HEK293 (cell line): ENCODE measurements at regions not wholly inside any gene's neighbourhood (a gene's known extent, or its start where the extent isn't known, plus 50 kb on each side); places are given as distances from the start of the nearest gene placed in this dataset.

ENCODE experiments used
- CTCF ChIA-PET: fragments of 350-600 bp; formaldehyde crosslinking; extraction: SDS; loops from one replicate; lab custom pipeline; 2021; ENCODE audit warnings: antibody characterized with exemption; lab: Yijun Ruan, JAX
- POLR2A ChIA-PET: fragments of 300-600 bp; formaldehyde crosslinking; extraction: SDS; loops from one replicate; lab custom pipeline; 2020; ENCODE audit warnings: antibody characterized with exemption, inconsistent platforms; lab: Yijun Ruan, JAX
- H3K27ac ChIP-seq: fragments of 200-500 bp; sonication (Bioruptor generic); 2 replicates; pipeline ENCODE4 v1.5.1; 2014; ENCODE audit warnings: low read depth, low read length, control low read depth, inconsistent platforms; ENCODE audit errors: extremely low read depth
- H3K36me3 ChIP-seq, 2 experiments: fragments of 200-500 bp in 1 of 2; sonication (Bioruptor generic) in 1 of 2; 1 replicate in 1 of 2; 2 replicates in 1 of 2; pipeline ENCODE4 v1.5.1; 2014 to 2017; ENCODE audit warnings: inconsistent platforms in 2 of 2, low read length in 2 of 2; ENCODE audit not compliant: control insufficient read depth in 2 of 2, insufficient read depth in 1 of 2
- H3K4me1 ChIP-seq: fragments of 200-500 bp; sonication (Bioruptor generic); 2 replicates; pipeline ENCODE4 v1.5.1; 2014; ENCODE audit warnings: mild to moderate bottlenecking, low read length, inconsistent platforms; ENCODE audit not compliant: control insufficient read depth, insufficient read depth
- H3K4me3 ChIP-seq: 2 replicates; pipeline ENCODE4 v1.5.1; 2011; ENCODE audit warnings: low read depth, mild to moderate bottlenecking, control low read depth, low read length, moderate library complexity
- H3K9me3 ChIP-seq: fragments of 200-500 bp; sonication (Bioruptor generic); 2 replicates; pipeline ENCODE4 v1.5.1; 2014; ENCODE audit warnings: low read depth, low read length, inconsistent platforms; ENCODE audit not compliant: control insufficient read depth, insufficient read depth
- OVOL3 ChIP-seq: fragments of 450-650 bp; formaldehyde crosslinking; IDR thresholded peaks from 2 replicates; pipeline ENCODE4 v1.5.1; 2016; ENCODE audit warnings: missing biosample characterization, missing genetic modification characterization
- REST ChIP-seq: fragments of 450-650 bp; formaldehyde crosslinking; IDR thresholded peaks from 2 replicates; pipeline ENCODE4 v1.5.1; 2016; ENCODE audit warnings: missing biosample characterization, missing genetic modification characterization
- WT1 ChIP-seq: fragments of 450-650 bp; formaldehyde crosslinking; IDR thresholded peaks from 2 replicates; pipeline ENCODE4 v1.5.1; 2016; ENCODE audit warnings: missing biosample characterization, missing genetic modification characterization
- ZBTB11 ChIP-seq: fragments of 450-650 bp; formaldehyde crosslinking; conservative IDR thresholded peaks from 2 replicates; pipeline ENCODE4 v1.5.1; 2016; ENCODE audit warnings: low read depth, missing biosample characterization, missing genetic modification characterization
- ZBTB44 ChIP-seq: fragments of 450-650 bp; IDR thresholded peaks from 2 replicates; pipeline ENCODE4 v1.5.1; 2018; ENCODE audit warnings: missing biosample characterization, mild to moderate bottlenecking, missing genetic modification characterization
- ZBTB6 ChIP-seq: fragments of 450-650 bp; formaldehyde crosslinking; IDR thresholded peaks from 2 replicates; pipeline ENCODE4 v1.5.1; 2017; ENCODE audit warnings: missing biosample characterization, missing genetic modification characterization
- ZFP37 ChIP-seq: fragments of 450-650 bp; formaldehyde crosslinking; IDR thresholded peaks from 2 replicates; pipeline ENCODE4 v1.5.1; 2016; ENCODE audit warnings: missing biosample characterization, missing genetic modification characterization
- ZFP69B ChIP-seq: fragments of 450-650 bp; formaldehyde crosslinking; IDR thresholded peaks from 2 replicates; pipeline ENCODE4 v1.5.1; 2016; ENCODE audit warnings: missing biosample characterization, missing genetic modification characterization
- ZNF114 ChIP-seq: fragments of 450-650 bp; formaldehyde crosslinking; IDR thresholded peaks from 2 replicates; pipeline ENCODE4 v1.5.0; 2017; ENCODE audit warnings: missing biosample characterization, missing genetic modification characterization
- ZNF121 ChIP-seq: fragments of 450-650 bp; formaldehyde crosslinking; IDR thresholded peaks from 2 replicates; pipeline ENCODE4 v1.5.1; 2016; ENCODE audit warnings: missing biosample characterization, missing genetic modification characterization
- ZNF174 ChIP-seq: fragments of 450-650 bp; formaldehyde crosslinking; IDR thresholded peaks from 2 replicates; pipeline ENCODE4 v1.5.0; 2017; ENCODE audit warnings: missing biosample characterization, mild to moderate bottlenecking, missing genetic modification characterization
- ZNF266 ChIP-seq: fragments of 450-650 bp; formaldehyde crosslinking; IDR thresholded peaks from 2 replicates; pipeline ENCODE4 v1.5.1; 2016; ENCODE audit warnings: missing biosample characterization, missing genetic modification characterization, low read depth
- ZNF311 ChIP-seq: fragments of 450-650 bp; formaldehyde crosslinking; IDR thresholded peaks from 2 replicates; pipeline ENCODE4 v1.5.1; 2017; ENCODE audit warnings: missing biosample characterization, missing genetic modification characterization, borderline replicate concordance
- ZNF398 ChIP-seq: fragments of 450-650 bp; formaldehyde crosslinking; IDR thresholded peaks from 2 replicates; pipeline ENCODE4 v1.5.1; 2017; ENCODE audit warnings: missing biosample characterization, missing genetic modification characterization
- ZNF530 ChIP-seq: fragments of 450-650 bp; formaldehyde crosslinking; IDR thresholded peaks from 2 replicates; pipeline ENCODE4 v1.5.1; 2016; ENCODE audit warnings: low read depth, missing biosample characterization, missing genetic modification characterization
- ZNF600 ChIP-seq: fragments of 450-650 bp; formaldehyde crosslinking; IDR thresholded peaks from 2 replicates; pipeline ENCODE4 v1.5.1; 2016; ENCODE audit warnings: missing biosample characterization, missing genetic modification characterization
- ZNF623 ChIP-seq: fragments of 450-650 bp; formaldehyde crosslinking; IDR thresholded peaks from 2 replicates; pipeline ENCODE4 v1.5.1; 2016; ENCODE audit warnings: missing biosample characterization, missing genetic modification characterization
- ZNF626 ChIP-seq: fragments of 450-650 bp; sonication (Bioruptor Pico); formaldehyde crosslinking; IDR thresholded peaks from 2 replicates; pipeline ENCODE4 v1.5.1; 2018; ENCODE audit warnings: missing biosample characterization, missing genetic modification characterization, inconsistent platforms
- ZNF629 ChIP-seq: fragments of 450-650 bp; formaldehyde crosslinking; IDR thresholded peaks from 2 replicates; pipeline ENCODE4 v1.5.1; 2017; ENCODE audit warnings: missing biosample characterization, missing genetic modification characterization
- ZNF658 ChIP-seq: fragments of 450-650 bp; formaldehyde crosslinking; IDR thresholded peaks from 2 replicates; pipeline ENCODE4; 2016; ENCODE audit warnings: missing biosample characterization, missing genetic modification characterization
- ZSCAN30 ChIP-seq: fragments of 450-650 bp; IDR thresholded peaks from 2 replicates; pipeline ENCODE4 v1.5.1; 2018; ENCODE audit warnings: missing biosample characterization, mild to moderate bottlenecking, missing genetic modification characterization, moderate library complexity

- TF ChIP-seq ZNF398 (tag by site-specific recombination) (no peak), ZNF174 (tag by site-specific recombination) (no peak), ZNF114 (no peak), WT1 (no peak)
- TF ChIP-seq, all 188 proteins: peak for 0
These were observed 1638.3 kb downstream of the MAT2B start (continued) for GRCh38 chr5:165143741-165144140.

GRCh38 chr5:165149431-165149830, 1644.0 kb downstream of the MAT2B start:
- Histone ChIP-seq H3K4me3 (no peak overlapping the region), H3K27ac (no peak overlapping the region), H3K9me3 (no peaks in the 10 kb centered on the region), H3K36me3 (no peaks in the 10 kb centered on the region), H3K4me1 (no peaks in the 10 kb centered on the region)
- POLR2A ChIA-PET = no interaction called here
- TF ChIP-seq ZNF629 (tag by site-specific recombination) (no peak), ZSCAN30 (tag by site-specific recombination) (no peak), ZNF658 (tag by site-specific recombination) (no peak), OVOL3 (no peak), ZFP69B (no peak), ZNF311 (tag by site-specific recombination) (no peak), ZNF623 (no peak)
- CTCF ChIA-PET = no interaction called here

GRCh38 chr5:165152058-165152457, 1646.6 kb downstream of the MAT2B start:
- H3K36me3 ChIP-seq = no peaks in the 10 kb centered on the region
- H3K9me3 ChIP-seq = no peaks in the 10 kb centered on the region
- POLR2A ChIA-PET = no interaction called here
- H3K27ac ChIP-seq = no peak overlapping the region
- H3K4me1 ChIP-seq = no peaks in the 10 kb centered on the region
- H3K4me3 ChIP-seq = no peak overlapping the region
- CTCF ChIA-PET = no interaction called here
- TF ChIP-seq ZBTB44 (tag by site-specific recombination) = no peak
- TF ChIP-seq ZBTB6 = no peak
- no peak for TF ChIP-seq REST (tag by site-specific recombination)
- TF ChIP-seq ZFP37 = no peak
- TF ChIP-seq ZBTB11 = no peak
- TF ChIP-seq ZNF398 (tag by site-specific recombination) = no peak
- no peak for TF ChIP-seq ZNF600 (tag by site-specific recombination)
- TF ChIP-seq ZNF266 (tag by site-specific recombination) = no peak
- TF ChIP-seq ZNF530 (tag by site-specific recombination) = no peak
- TF ChIP-seq ZNF121 (tag by site-specific recombination) = no peak
- no peak for TF ChIP-seq ZNF626 (tag by site-specific recombination)
